B cell (primary cell): ENCODE measurements at regions not wholly inside any gene's neighbourhood (a gene's known extent, or its start where the extent isn't known, plus 50 kb on each side); places are given as distances from the start of the nearest gene placed in this dataset.

Experiments used
- ATAC-seq: fragments of 200-7000 bp; cut with Tn5 transposase; one replicate; pipeline ENCODE4 v1.10.0; 2021; ENCODE audit warnings: low read depth, mild to moderate bottlenecking, moderate number of reproducible peaks, moderate library complexity
- CTCF ChIA-PET: fragments of 350-600 bp; sonication (Branson Sonifier 250); formaldehyde crosslinking; loops from one replicate; lab custom pipeline; 2021; ENCODE audit warnings: antibody characterized with exemption, inconsistent platforms; lab: Charles Lee
- POLR2A ChIA-PET: fragments of 350-600 bp; sonication (Branson Sonifier 250); formaldehyde crosslinking; loops from one replicate; lab custom pipeline; 2021; ENCODE audit warnings: antibody characterized with exemption; lab: Charles Lee
- DNase-seq: peaks from one replicate; pipeline ENCODE4 v3.0.0; 2013
- H2AFZ ChIP-seq: 2 replicates; pipeline ENCODE4 v1.6.1; 2012; ENCODE audit warnings: mild to moderate bottlenecking, low read depth, low read length; ENCODE audit not compliant: insufficient read depth, poor library complexity, severe bottlenecking
- H3K27ac ChIP-seq, 2 donors: 1 replicate in 1 of 2; 2 replicates in 1 of 2; pipeline ENCODE4 v1.5.1; 2012 to 2013; ENCODE audit warnings: low read length in 2 of 2, mild to moderate bottlenecking in 2 of 2, moderate library complexity in 1 of 2
- H3K27me3 ChIP-seq, 4 experiments: fragments of 200-600 bp in 1 of 4; sonication (generic) in 1 of 4; replicated peaks in 1 of 4; 1 replicate in 2 of 4; 2 replicates in 2 of 4; pipeline versions ENCODE4 v1.6.1 to v1.7.0; 2013 to 2016; ENCODE audit warnings: low read length in 3 of 4, mild to moderate bottlenecking in 2 of 4, mixed read lengths in 1 of 4, moderate library complexity in 1 of 4; ENCODE audit not compliant: insufficient read depth in 4 of 4, control insufficient read depth in 3 of 4; ENCODE audit errors: control extremely low read depth in 1 of 4
- H3K36me3 ChIP-seq, 2 experiments: replicated peaks in 1 of 2; 1 replicate in 1 of 2; 2 replicates in 1 of 2; pipeline versions ENCODE4 v1.6.1 to v1.7.1; 2013; ENCODE audit warnings: low read length in 1 of 2; ENCODE audit not compliant: insufficient read depth in 2 of 2, control insufficient read depth in 1 of 2; ENCODE audit errors: control extremely low read depth in 1 of 2, extremely low read depth in 1 of 2
- H3K4me1 ChIP-seq, 2 donors: fragments of 200-600 bp in 1 of 2; sonication (generic) in 1 of 2; 1 replicate in 1 of 2; 2 replicates in 1 of 2; pipeline versions ENCODE4 v1.5.1 to v1.6.1; 2013 to 2017; ENCODE audit warnings: low read length in 2 of 2; ENCODE audit not compliant: control insufficient read depth in 2 of 2, insufficient read depth in 2 of 2
- H3K4me2 ChIP-seq: replicated peaks from 2 replicates; pipeline ENCODE3; 2012; ENCODE audit warnings: mild to moderate bottlenecking, low read depth, low read length; ENCODE audit not compliant: poor library complexity, severe bottlenecking
- H3K4me3 ChIP-seq, 5 experiments: fragments of 200-600 bp in 1 of 5; sonication (generic) in 1 of 5; 1 replicate in 3 of 5; 2 replicates in 2 of 5; pipeline versions ENCODE4 v1.5.1 to v1.7.0; 2011 to 2016; ENCODE audit warnings: low read length in 4 of 5, mild to moderate bottlenecking in 4 of 5, low read depth in 2 of 5, control low read depth in 1 of 5, moderate library complexity in 1 of 5; ENCODE audit not compliant: insufficient read depth in 1 of 5; ENCODE audit errors: control extremely low read depth in 1 of 5, extremely low read depth in 1 of 5
- H3K79me2 ChIP-seq: fragments of 200-600 bp; sonication (generic); one replicate; pipeline ENCODE4 v1.6.0; 2016; ENCODE audit warnings: low read length; ENCODE audit not compliant: control insufficient read depth, insufficient read depth
- H3K9ac ChIP-seq: fragments of 200-600 bp; sonication (generic); 2 replicates; pipeline ENCODE4 v1.6.1; 2017; ENCODE audit warnings: mild to moderate bottlenecking, low read length, moderate library complexity
- H3K9me3 ChIP-seq, 3 donors: one replicate each; pipeline versions ENCODE4 v1.6.1 to v1.7.1; 2013; ENCODE audit warnings: low read length in 2 of 3; ENCODE audit not compliant: control insufficient read depth in 2 of 3, insufficient read depth in 1 of 3; ENCODE audit errors: control extremely low read depth in 1 of 3
- H4K20me1 ChIP-seq: 2 replicates; pipeline ENCODE4 v1.6.0; 2012; ENCODE audit warnings: mild to moderate bottlenecking, low read length; ENCODE audit not compliant: insufficient read depth, control insufficient read depth, poor library complexity, severe bottlenecking
- H3K27ac Mint-ChIP-seq: one replicate; pipeline ENCODE4 v1.8.0; 2021; ENCODE audit warnings: mixed read lengths
- H3K27me3 Mint-ChIP-seq: one replicate; pipeline ENCODE4 v1.8.0; 2021; ENCODE audit warnings: mixed read lengths
- H3K4me1 Mint-ChIP-seq: one replicate; pipeline ENCODE4 v1.8.0; 2021; ENCODE audit warnings: mixed read lengths
- H3K4me3 Mint-ChIP-seq: one replicate; pipeline ENCODE4 v1.8.0; 2021; ENCODE audit warnings: mixed read lengths
- H3K9me3 Mint-ChIP-seq: one replicate; pipeline ENCODE4 v1.8.0; 2022; ENCODE audit warnings: mixed read lengths; ENCODE audit not compliant: insufficient read depth
- EZH2 ChIP-seq: IDR thresholded peaks from 2 replicates; pipeline ENCODE4 v1.6.1; 2012; ENCODE audit warnings: borderline replicate concordance, low read depth, mild to moderate bottlenecking, moderate library complexity, low read length; ENCODE audit not compliant: insufficient read depth, poor library complexity, severe bottlenecking
- WGBS: methylation state at CpG from one replicate; pipeline ENCODE4 v1.1.5; 2013; ENCODE audit warnings: missing lambda C conversion rate; ENCODE audit not compliant: insufficient coverage; 5-methylcytosine and 5-hydroxymethylcytosine counted together
- intact Hi-C: fragments of 100-400 bp; cut with micrococcal nuclease; formaldehyde crosslinking; loops from one replicate; pipeline ENCODE4 v1.10.0; 2022
- TF ChIP-seq, protein P1 (sequence below): fragments of 200-600 bp; IDR thresholded peaks from one replicate; pipeline ENCODE4 v1.8.0; 2022; ENCODE audit warnings: antibody characterized with exemption, mild to moderate bottlenecking

DNA sequence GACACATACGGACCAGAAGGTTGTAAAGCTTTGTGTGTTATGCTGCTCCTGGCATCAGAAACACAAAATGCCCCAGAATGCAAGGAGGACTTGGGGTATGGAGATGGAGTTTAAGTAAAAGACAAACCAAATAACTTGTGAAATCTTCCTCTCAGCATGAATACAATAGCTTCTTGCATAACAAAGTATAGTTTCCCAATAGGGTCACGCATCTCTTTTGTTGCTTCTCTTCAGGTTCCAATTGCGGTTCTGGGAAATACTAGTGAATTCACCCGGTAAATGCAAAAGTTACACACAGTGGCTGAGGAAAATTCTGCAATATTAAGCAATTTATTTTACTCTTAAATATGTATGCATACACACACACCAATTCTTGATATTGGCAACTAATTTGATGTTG is 339.2 kb upstream of the EPHA4 start:
- H3K4me2 ChIP-seq: no peak overlapping the region
- no peaks in the 10 kb centered on the region for H4K20me1 ChIP-seq
- Mint-ChIP-seq H3K9me3 (peaks cover 2% of the 10 kb centered on the region), H3K27me3 (no peaks in the 10 kb centered on the region), H3K4me1 (no peaks in the 10 kb centered on the region), H3K4me3 (no peak overlapping the region), H3K27ac (no peak overlapping the region)
- H2AFZ ChIP-seq: no peak overlapping the region
- H3K4me3 ChIP-seq: no peak overlapping the region
- no peaks in the 10 kb centered on the region for H3K27me3 ChIP-seq
- H3K9ac ChIP-seq: no peak overlapping the region
- H3K79me2 ChIP-seq: no peaks in the 10 kb centered on the region
- ATAC-seq: no peak
- TF ChIP-seq, protein P1, sequence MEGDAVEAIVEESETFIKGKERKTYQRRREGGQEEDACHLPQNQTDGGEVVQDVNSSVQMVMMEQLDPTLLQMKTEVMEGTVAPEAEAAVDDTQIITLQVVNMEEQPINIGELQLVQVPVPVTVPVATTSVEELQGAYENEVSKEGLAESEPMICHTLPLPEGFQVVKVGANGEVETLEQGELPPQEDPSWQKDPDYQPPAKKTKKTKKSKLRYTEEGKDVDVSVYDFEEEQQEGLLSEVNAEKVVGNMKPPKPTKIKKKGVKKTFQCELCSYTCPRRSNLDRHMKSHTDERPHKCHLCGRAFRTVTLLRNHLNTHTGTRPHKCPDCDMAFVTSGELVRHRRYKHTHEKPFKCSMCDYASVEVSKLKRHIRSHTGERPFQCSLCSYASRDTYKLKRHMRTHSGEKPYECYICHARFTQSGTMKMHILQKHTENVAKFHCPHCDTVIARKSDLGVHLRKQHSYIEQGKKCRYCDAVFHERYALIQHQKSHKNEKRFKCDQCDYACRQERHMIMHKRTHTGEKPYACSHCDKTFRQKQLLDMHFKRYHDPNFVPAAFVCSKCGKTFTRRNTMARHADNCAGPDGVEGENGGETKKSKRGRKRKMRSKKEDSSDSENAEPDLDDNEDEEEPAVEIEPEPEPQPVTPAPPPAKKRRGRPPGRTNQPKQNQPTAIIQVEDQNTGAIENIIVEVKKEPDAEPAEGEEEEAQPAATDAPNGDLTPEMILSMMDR: no peak
- TF ChIP-seq EZH2: no peak
- H3K9me3 ChIP-seq: no peaks in the 10 kb centered on the region
- ChIA-PET POLR2A (no interaction called here), CTCF (no interaction called here)
- intact Hi-C loops: no loop called here
- DNase-seq: no peak
- H3K4me1 ChIP-seq: no peaks in the 10 kb centered on the region
- WGBS: no CpG with 5 or more reads among the region's 4 CpGs
- no peak overlapping the region for H3K27ac ChIP-seq
- no peaks in the 10 kb centered on the region for H3K36me3 ChIP-seq

DNA sequence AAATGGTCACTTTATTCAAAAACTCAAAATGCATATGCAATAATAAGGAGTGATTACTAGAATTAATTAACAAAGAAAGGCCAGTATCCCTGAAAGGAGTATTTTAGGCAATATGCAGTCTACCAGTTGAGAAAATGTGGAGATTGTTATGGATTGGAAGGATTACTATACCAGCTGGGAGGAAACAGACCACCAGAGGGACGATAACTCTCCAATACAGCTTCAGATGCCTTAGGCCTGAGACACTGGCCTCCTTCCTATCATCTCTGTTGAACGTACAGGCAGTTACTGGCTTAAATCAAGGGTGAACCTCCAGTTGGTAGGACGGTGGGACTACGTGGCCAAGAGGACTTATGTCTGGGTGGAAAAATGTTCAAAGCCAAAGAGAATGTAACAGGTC is 336.4 kb upstream of the EPHA4 start:
- Mint-ChIP-seq H3K4me3 (no peak overlapping the region), H3K27ac (no peak overlapping the region), H3K4me1 (no peaks in the 10 kb centered on the region), H3K9me3 (no peaks in the 10 kb centered on the region), H3K27me3 (no peaks in the 10 kb centered on the region)
- H3K36me3 ChIP-seq: no peaks in the 10 kb centered on the region
- H4K20me1 ChIP-seq: no peaks in the 10 kb centered on the region
- ChIA-PET POLR2A (no interaction called here), CTCF (no interaction called here)
- H2AFZ ChIP-seq: no peak overlapping the region
- H3K4me1 ChIP-seq: no peaks in the 10 kb centered on the region
- H3K4me2 ChIP-seq: no peak overlapping the region
- no peak for DNase-seq
- ATAC-seq: no peak
- no CpG with 5 or more reads among the region's 4 CpGs for WGBS
- H3K9ac ChIP-seq: no peak overlapping the region
- no peaks in the 10 kb centered on the region for H3K79me2 ChIP-seq
- H3K9me3 ChIP-seq: no peaks in the 10 kb centered on the region
- H3K4me3 ChIP-seq: no peak overlapping the region
- no peaks in the 10 kb centered on the region for H3K27me3 ChIP-seq
- intact Hi-C loops: no loop called here
- TF ChIP-seq, protein P1: no peak
- no peak for TF ChIP-seq EZH2
- no peak overlapping the region for H3K27ac ChIP-seq
